SK-N-SH treated with all-trans-retinoic acid at 6 μM for 48 hours (cell line): ENCODE measurements at regions not wholly inside any gene's neighbourhood (a gene's known extent, or its start where the extent isn't known, plus 50 kb on each side); places are given as distances from the start of the nearest gene placed in this dataset.

Source experiments
- ATAC-seq: fragments of 200-7000 bp; cut with Tn5 transposase; 3 replicates; pipeline ENCODE4 v1.9.1; 2020; ENCODE audit warnings: mild to moderate bottlenecking, moderate library complexity
- ARNTL ChIP-seq: fragments of 450-650 bp; formaldehyde crosslinking; IDR thresholded peaks from 2 replicates; pipeline ENCODE4 v1.5.0; 2020; ENCODE audit warnings: low read depth, mild to moderate bottlenecking, moderate library complexity, borderline replicate concordance
- BACH2 ChIP-seq: fragments of 250-450 bp; sonication (Bioruptor Pico); IDR thresholded peaks from 2 replicates; pipeline ENCODE4 v1.9.0; 2021; ENCODE audit warnings: mild to moderate bottlenecking, borderline replicate concordance
- CSDC2 ChIP-seq: fragments of 250-450 bp; sonication (Bioruptor Pico); IDR thresholded peaks from 2 replicates; pipeline ENCODE4 v1.5.0; 2020; ENCODE audit warnings: mild to moderate bottlenecking, moderate library complexity
- ESRRG ChIP-seq: fragments of 250-450 bp; sonication (Bioruptor Pico); IDR thresholded peaks from 2 replicates; pipeline ENCODE4 v1.6.1; 2021; ENCODE audit warnings: mild to moderate bottlenecking
- GLIS3 ChIP-seq: fragments of 250-450 bp; sonication (Bioruptor Pico); IDR thresholded peaks from 2 replicates; pipeline ENCODE4 v1.5.0; 2020; ENCODE audit warnings: mild to moderate bottlenecking, moderate library complexity
- ISL1 ChIP-seq: fragments of 250-450 bp; sonication (Bioruptor Pico); IDR thresholded peaks from 2 replicates; pipeline ENCODE4 v2.1.2; 2022; ENCODE audit warnings: mild to moderate bottlenecking, moderate library complexity
- OSR1 ChIP-seq: fragments of 250-450 bp; sonication (Bioruptor Pico); IDR thresholded peaks from 2 replicates; pipeline ENCODE4 v1.8.0; 2022; ENCODE audit warnings: moderate library complexity, mild to moderate bottlenecking, inconsistent platforms
- PPARA ChIP-seq: fragments of 250-450 bp; sonication (Bioruptor Pico); IDR thresholded peaks from 2 replicates; pipeline ENCODE4 v1.5.0; 2020; ENCODE audit warnings: mild to moderate bottlenecking, borderline replicate concordance
- RARB ChIP-seq: fragments of 250-450 bp; sonication (Bioruptor Pico); IDR thresholded peaks from 2 replicates; pipeline ENCODE4 v1.8.0; 2021; ENCODE audit warnings: mild to moderate bottlenecking, moderate library complexity
- SNAI2 ChIP-seq: fragments of 250-450 bp; sonication (Bioruptor Pico); IDR thresholded peaks from 2 replicates; pipeline ENCODE4 v1.5.0; 2020; ENCODE audit warnings: mild to moderate bottlenecking, moderate library complexity
- TCF4 ChIP-seq: fragments of 250-450 bp; sonication (Bioruptor Pico); IDR thresholded peaks from 2 replicates; pipeline ENCODE4 v1.8.0; 2021; ENCODE audit warnings: mild to moderate bottlenecking, moderate library complexity, borderline replicate concordance
- TOX ChIP-seq: fragments of 250-450 bp; sonication (Bioruptor Pico); IDR thresholded peaks from 2 replicates; pipeline ENCODE4 v1.8.0; 2021; ENCODE audit warnings: mild to moderate bottlenecking, moderate library complexity, borderline replicate concordance
- ZC3H10 ChIP-seq: fragments of 250-450 bp; sonication (Bioruptor Pico); IDR thresholded peaks from 2 replicates; pipeline ENCODE4 v1.5.1; 2021; ENCODE audit warnings: mild to moderate bottlenecking, moderate library complexity
- ZFP3 ChIP-seq: fragments of 250-450 bp; sonication (Bioruptor Pico); IDR thresholded peaks from 2 replicates; pipeline ENCODE4 v1.5.0; 2020; ENCODE audit warnings: mild to moderate bottlenecking, moderate library complexity
- ZFP30 ChIP-seq: fragments of 450-650 bp; formaldehyde crosslinking; IDR thresholded peaks from 2 replicates; pipeline ENCODE4 v1.5.0; 2022; ENCODE audit warnings: mild to moderate bottlenecking, moderate library complexity
- ZNF565 ChIP-seq: fragments of 450-650 bp; formaldehyde crosslinking; conservative IDR thresholded peaks from 2 replicates; pipeline ENCODE4 v1.5.0; 2020; ENCODE audit warnings: low read depth, mild to moderate bottlenecking, moderate library complexity
- ZNF70 ChIP-seq: fragments of 450-650 bp; formaldehyde crosslinking; IDR thresholded peaks from 2 replicates; pipeline ENCODE4 v1.5.0; 2020; ENCODE audit warnings: mild to moderate bottlenecking, moderate library complexity
- ZNF8 ChIP-seq: fragments of 450-650 bp; formaldehyde crosslinking; IDR thresholded peaks from 2 replicates; pipeline ENCODE4 v1.5.0; 2020; ENCODE audit warnings: mild to moderate bottlenecking, moderate library complexity
- TF ChIP-seq, protein P1 (sequence below): fragments of 250-450 bp; sonication (Bioruptor Pico); IDR thresholded peaks from 2 replicates; pipeline ENCODE4 v1.5.0; 2020; ENCODE audit warnings: mild to moderate bottlenecking, moderate library complexity
- TF ChIP-seq, protein P2 (sequence below): fragments of 250-450 bp; sonication (Bioruptor Pico); IDR thresholded peaks from 2 replicates; pipeline ENCODE4 v1.8.0; 2020; ENCODE audit warnings: mild to moderate bottlenecking, moderate library complexity, borderline replicate concordance
- TF ChIP-seq, protein P3 (sequence below): fragments of 250-450 bp; sonication (Bioruptor Pico); IDR thresholded peaks from 2 replicates; pipeline ENCODE4 v1.5.1; 2021; ENCODE audit warnings: mild to moderate bottlenecking, moderate library complexity
- TF ChIP-seq, protein P4 (sequence below): fragments of 250-450 bp; sonication (Bioruptor Pico); IDR thresholded peaks from 2 replicates; pipeline ENCODE4 v1.5.1; 2020; ENCODE audit warnings: low read depth, mild to moderate bottlenecking, moderate library complexity

DNA sequence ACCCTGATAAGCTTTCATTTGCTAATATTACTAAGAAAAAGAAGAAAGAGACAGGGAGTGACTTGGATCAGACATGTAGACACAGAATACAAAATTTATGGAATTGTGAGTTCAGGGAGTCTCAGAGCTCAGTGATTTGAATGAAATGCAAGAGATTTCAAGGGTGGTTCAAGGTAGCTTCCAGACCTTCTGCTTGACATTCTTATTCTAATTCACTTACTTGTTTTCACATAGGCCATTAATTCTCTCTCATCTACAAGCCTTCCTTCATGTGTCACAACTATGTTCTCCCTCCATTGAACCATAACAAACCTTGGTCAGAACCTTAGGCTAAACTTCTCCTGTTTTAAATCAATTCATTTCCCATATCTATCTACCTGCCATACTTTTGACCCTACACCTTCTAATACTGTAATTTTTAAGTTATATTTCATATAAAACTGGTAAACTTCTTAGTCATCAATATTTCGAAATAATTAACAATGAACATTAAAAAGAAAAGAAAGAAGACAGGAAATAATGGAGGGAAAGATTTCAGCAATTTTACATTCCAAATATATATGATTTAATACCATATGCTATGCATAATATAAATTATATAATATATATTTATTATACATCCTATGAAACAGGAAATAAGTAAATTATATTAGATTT is 139.2 kb upstream of the PDE1A start (continued):
- TF ChIP-seq CSDC2 (CRISPR knock-in tag) = no peak
- TF ChIP-seq ZFP3 (CRISPR knock-in tag) = no peak
- TF ChIP-seq GLIS3 = no peak
- TF ChIP-seq, protein P1, sequence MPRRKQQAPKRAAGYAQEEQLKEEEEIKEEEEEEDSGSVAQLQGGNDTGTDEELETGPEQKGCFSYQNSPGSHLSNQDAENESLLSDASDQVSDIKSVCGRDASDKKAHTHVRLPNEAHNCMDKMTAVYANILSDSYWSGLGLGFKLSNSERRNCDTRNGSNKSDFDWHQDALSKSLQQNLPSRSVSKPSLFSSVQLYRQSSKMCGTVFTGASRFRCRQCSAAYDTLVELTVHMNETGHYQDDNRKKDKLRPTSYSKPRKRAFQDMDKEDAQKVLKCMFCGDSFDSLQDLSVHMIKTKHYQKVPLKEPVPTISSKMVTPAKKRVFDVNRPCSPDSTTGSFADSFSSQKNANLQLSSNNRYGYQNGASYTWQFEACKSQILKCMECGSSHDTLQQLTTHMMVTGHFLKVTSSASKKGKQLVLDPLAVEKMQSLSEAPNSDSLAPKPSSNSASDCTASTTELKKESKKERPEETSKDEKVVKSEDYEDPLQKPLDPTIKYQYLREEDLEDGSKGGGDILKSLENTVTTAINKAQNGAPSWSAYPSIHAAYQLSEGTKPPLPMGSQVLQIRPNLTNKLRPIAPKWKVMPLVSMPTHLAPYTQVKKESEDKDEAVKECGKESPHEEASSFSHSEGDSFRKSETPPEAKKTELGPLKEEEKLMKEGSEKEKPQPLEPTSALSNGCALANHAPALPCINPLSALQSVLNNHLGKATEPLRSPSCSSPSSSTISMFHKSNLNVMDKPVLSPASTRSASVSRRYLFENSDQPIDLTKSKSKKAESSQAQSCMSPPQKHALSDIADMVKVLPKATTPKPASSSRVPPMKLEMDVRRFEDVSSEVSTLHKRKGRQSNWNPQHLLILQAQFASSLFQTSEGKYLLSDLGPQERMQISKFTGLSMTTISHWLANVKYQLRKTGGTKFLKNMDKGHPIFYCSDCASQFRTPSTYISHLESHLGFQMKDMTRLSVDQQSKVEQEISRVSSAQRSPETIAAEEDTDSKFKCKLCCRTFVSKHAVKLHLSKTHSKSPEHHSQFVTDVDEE (CRISPR knock-in tag) = no peak

DNA sequence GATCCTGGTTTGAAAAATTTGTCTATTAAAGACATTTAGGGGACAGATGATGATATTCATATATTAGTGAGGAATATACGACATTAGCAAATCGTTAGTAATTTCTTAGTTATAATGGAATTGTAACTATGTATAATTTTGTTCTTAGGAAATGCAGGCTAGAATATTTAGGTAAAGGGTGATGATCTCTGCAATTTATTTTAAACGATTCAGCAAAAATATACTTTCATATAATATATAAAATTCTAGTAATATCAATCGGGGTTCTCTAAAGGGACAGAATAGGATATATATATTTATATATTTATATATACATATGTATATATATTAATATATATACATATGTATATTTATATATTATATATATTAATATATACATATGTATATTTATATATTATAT is 142.5 kb upstream of the DNAJC10 start:
- no peak for TF ChIP-seq ARNTL (CRISPR knock-in tag)
- TF ChIP-seq PPARA (CRISPR knock-in tag) = no peak
- no peak for TF ChIP-seq TCF4 (CRISPR knock-in tag)
- no peak for TF ChIP-seq ZNF565 (CRISPR knock-in tag)
- TF ChIP-seq ZNF70 (CRISPR knock-in tag) = no peak
- TF ChIP-seq OSR1 (CRISPR knock-in tag) = no peak
- no peak for TF ChIP-seq ESRRG (CRISPR knock-in tag)
- TF ChIP-seq ISL1 = no peak
- no peak for TF ChIP-seq BACH2 (CRISPR knock-in tag)
- no peak for TF ChIP-seq ZFP30 (CRISPR knock-in tag)
- no peak for TF ChIP-seq ZNF8 (CRISPR knock-in tag)
- ATAC-seq = no peak

DNA sequence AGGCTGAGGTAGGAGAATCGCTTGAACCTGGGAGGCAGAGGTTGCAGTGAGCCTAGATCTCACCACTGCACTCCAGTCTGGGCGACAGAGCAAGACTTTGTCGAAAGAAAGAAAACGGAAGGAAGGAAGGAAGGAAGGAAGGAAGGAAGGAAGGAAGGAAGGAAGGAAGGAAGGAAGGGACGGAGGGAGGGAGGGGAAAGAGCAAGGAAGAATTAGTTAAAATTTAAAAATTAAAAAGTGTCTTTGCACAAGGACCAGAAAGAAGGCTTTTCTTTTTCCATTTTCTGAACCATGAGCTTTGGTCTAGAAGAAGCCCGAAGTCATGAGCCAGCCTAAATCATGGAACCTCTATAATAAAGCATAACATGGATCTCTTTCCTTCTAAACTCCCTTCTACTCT is 138.2 kb upstream of the DNAJC10 start:
- ATAC-seq = no peak
- TF ChIP-seq, protein P1 (CRISPR knock-in tag) = no peak
- no peak for TF ChIP-seq RARB (CRISPR knock-in tag)
- TF ChIP-seq TOX = no peak
- no peak for TF ChIP-seq GLIS3

DNA sequence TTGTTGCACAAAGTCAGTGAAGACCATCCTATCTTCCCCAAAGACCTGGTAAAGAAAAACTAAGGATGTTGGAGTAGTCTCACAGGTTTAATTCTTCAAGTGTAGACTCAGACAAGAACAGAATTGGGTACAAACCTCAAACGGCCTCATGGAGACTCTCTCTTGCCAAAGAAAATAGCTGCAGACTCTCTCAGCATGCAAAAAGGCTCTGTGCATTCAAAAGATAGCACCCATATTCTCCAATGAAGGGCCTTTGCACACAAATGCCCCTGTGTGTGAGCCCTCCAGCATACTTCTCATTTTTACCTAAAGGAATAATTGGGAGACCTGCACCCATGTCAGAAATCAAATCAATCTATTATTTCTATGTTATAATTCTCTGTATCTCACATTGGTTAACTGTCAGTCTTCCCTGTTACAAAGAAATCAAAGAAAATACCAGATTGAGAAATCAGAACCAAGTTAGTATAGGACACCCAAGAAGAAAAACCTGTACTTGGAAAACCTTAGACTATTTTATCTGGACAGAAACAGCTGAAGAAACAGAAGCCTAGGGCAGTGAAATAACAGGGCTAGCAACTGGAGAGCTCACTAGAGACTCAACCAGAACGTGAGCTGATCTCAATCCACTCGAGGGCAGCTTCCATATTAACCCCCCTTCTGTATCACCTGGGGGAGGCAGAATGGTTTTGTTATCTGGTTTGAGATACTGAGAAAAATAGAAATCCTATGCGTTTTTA is 134.7 kb upstream of the DNAJC10 start:
- TF ChIP-seq ZNF565 (CRISPR knock-in tag) (no peak), PPARA (CRISPR knock-in tag) (no peak), RARB (CRISPR knock-in tag) (no peak), ZFP3 (CRISPR knock-in tag) (no peak), CSDC2 (CRISPR knock-in tag) (no peak), ZNF8 (CRISPR knock-in tag) (no peak), ZNF70 (CRISPR knock-in tag) (no peak), OSR1 (CRISPR knock-in tag) (no peak), TOX (no peak), ZFP30 (CRISPR knock-in tag) (no peak), GLIS3 (no peak), BACH2 (CRISPR knock-in tag) (no peak), SNAI2 (CRISPR knock-in tag) (no peak), ESRRG (CRISPR knock-in tag) (no peak), ARNTL (CRISPR knock-in tag) (no peak), ZC3H10 (no peak)
- TF ChIP-seq, protein P2, sequence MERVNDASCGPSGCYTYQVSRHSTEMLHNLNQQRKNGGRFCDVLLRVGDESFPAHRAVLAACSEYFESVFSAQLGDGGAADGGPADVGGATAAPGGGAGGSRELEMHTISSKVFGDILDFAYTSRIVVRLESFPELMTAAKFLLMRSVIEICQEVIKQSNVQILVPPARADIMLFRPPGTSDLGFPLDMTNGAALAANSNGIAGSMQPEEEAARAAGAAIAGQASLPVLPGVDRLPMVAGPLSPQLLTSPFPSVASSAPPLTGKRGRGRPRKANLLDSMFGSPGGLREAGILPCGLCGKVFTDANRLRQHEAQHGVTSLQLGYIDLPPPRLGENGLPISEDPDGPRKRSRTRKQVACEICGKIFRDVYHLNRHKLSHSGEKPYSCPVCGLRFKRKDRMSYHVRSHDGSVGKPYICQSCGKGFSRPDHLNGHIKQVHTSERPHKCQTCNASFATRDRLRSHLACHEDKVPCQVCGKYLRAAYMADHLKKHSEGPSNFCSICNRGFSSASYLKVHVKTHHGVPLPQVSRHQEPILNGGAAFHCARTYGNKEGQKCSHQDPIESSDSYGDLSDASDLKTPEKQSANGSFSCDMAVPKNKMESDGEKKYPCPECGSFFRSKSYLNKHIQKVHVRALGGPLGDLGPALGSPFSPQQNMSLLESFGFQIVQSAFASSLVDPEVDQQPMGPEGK (CRISPR knock-in tag) = no peak
- TF ChIP-seq, protein P3, sequence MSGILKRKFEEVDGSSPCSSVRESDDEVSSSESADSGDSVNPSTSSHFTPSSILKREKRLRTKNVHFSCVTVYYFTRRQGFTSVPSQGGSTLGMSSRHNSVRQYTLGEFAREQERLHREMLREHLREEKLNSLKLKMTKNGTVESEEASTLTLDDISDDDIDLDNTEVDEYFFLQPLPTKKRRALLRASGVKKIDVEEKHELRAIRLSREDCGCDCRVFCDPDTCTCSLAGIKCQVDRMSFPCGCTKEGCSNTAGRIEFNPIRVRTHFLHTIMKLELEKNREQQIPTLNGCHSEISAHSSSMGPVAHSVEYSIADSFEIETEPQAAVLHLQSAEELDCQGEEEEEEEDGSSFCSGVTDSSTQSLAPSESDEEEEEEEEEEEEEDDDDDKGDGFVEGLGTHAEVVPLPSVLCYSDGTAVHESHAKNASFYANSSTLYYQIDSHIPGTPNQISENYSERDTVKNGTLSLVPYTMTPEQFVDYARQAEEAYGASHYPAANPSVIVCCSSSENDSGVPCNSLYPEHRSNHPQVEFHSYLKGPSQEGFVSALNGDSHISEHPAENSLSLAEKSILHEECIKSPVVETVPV (CRISPR knock-in tag) = no peak
- TF ChIP-seq, protein P4, sequence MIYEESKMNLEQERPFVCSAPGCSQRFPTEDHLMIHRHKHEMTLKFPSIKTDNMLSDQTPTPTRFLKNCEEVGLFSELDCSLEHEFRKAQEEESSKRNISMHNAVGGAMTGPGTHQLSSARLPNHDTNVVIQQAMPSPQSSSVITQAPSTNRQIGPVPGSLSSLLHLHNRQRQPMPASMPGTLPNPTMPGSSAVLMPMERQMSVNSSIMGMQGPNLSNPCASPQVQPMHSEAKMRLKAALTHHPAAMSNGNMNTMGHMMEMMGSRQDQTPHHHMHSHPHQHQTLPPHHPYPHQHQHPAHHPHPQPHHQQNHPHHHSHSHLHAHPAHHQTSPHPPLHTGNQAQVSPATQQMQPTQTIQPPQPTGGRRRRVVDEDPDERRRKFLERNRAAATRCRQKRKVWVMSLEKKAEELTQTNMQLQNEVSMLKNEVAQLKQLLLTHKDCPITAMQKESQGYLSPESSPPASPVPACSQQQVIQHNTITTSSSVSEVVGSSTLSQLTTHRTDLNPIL (CRISPR knock-in tag) = no peak
- ATAC-seq = no peak
